ENCODE measurements at regions not wholly inside any gene's neighbourhood (a gene's known extent, or its start where the extent isn't known, plus 50 kb on each side); places are given as distances from the start of the nearest gene placed in this dataset.
"Not testable (repeated sequence)": the region's sequence is repeated elsewhere in the genome, so short reads cannot be mapped to it uniquely, and the experiment has no call there.

GRCh38 chr3:191137708-191138107 is 61.3 kb upstream of the OSTN start:
- no peak for TF ChIP-seq CTCF (IDR thresholded peaks at IDR 0.05)
- no peak for TF ChIP-seq POLR2A (IDR thresholded peaks at IDR 0.05)
- Histone ChIP-seq H3K36me3 (ENCODE audit: low read depth, missing control alignments) (no peaks in the 10 kb centered on the region), H3K9me3 (no peaks in the 10 kb centered on the region), H3K27me3 (no peaks in the 10 kb centered on the region), H3K4me1 (no peaks in the 10 kb centered on the region), H3K27ac (no peak overlapping the region), H3K4me3 (no peak overlapping the region)
- WGBS, 2 donors, result 73 to 75% methylated on average over 1 of the region's 1 CpG
- no peak for DNase-seq
- intact Hi-C loops (cut with DNase I; ENCODE audit: low total_unique reads), result no loop called here

- Histone ChIP-seq H3K27me3 (no peaks in the 10 kb centered on the region), H3K36me3 (ENCODE audit: low read depth, missing control alignments) (no peaks in the 10 kb centered on the region), H3K27ac (no peak overlapping the region), H3K9me3 (no peaks in the 10 kb centered on the region), H3K4me1 (no peaks in the 10 kb centered on the region), H3K4me3 (peak overlapping the region in 1 of 2 donors; percentile 18)
- intact Hi-C loops (cut with DNase I; ENCODE audit: low total_unique reads), result no loop called here
- no peak for TF ChIP-seq POLR2A (IDR thresholded peaks at IDR 0.05)
- TF ChIP-seq CTCF (IDR thresholded peaks at IDR 0.05), result peak in 2 of 3 experiments; percentile 27 to 37
- DNase-seq, result no peak
- 50 to 68% methylated on average over 6 of the region's 6 CpGs for whole genome bisulfite sequencing, 2 donors
Measured at GRCh38 chr3:191136347-191136746, 62.7 kb upstream of the OSTN start.

- DNase-seq, result no peak
- TF ChIP-seq POLR2A (IDR thresholded peaks at IDR 0.05), result no peak
- no peak for TF ChIP-seq CTCF (IDR thresholded peaks at IDR 0.05)
- H3K9me3 ChIP-seq, result no peaks in the 10 kb centered on the region
- no peaks in the 10 kb centered on the region for H3K4me1 ChIP-seq
- 69 to 83% methylated on average over 2 of the region's 2 CpGs for WGBS, 2 donors
- H3K4me3 ChIP-seq, result no peak overlapping the region
- no peaks in the 10 kb centered on the region for H3K27me3 ChIP-seq
- no peaks in the 10 kb centered on the region for H3K36me3 ChIP-seq (ENCODE audit: low read depth, missing control alignments)
- no peak overlapping the region for H3K27ac ChIP-seq
- intact Hi-C loops (cut with DNase I; ENCODE audit: low total_unique reads), result no loop called here
Measured at GRCh38 chr3:191135175-191135574, 63.9 kb upstream of the OSTN start.

- no peak for TF ChIP-seq POLR2A (IDR thresholded peaks at IDR 0.05)
- TF ChIP-seq CTCF (IDR thresholded peaks at IDR 0.05), result no peak
- DNase-seq, result no peak
- H3K9me3 ChIP-seq, result no peaks in the 10 kb centered on the region
- no peaks in the 10 kb centered on the region for H3K4me1 ChIP-seq
- intact Hi-C loops (cut with DNase I; ENCODE audit: low total_unique reads), result no loop called here
- no peak overlapping the region for H3K4me3 ChIP-seq
- 85 to 87% methylated on average over 5 of the region's 5 CpGs for WGBS, 2 donors
- no peak overlapping the region for H3K27ac ChIP-seq
- H3K36me3 ChIP-seq (ENCODE audit: low read depth, missing control alignments), result no peaks in the 10 kb centered on the region
- H3K27me3 ChIP-seq, result no peaks in the 10 kb centered on the region
Measured at GRCh38 chr3:191133359-191133758, 65.7 kb upstream of the OSTN start.

- TF ChIP-seq CTCF (IDR thresholded peaks at IDR 0.05) (no peak), POLR2A (IDR thresholded peaks at IDR 0.05) (no peak)
- intact Hi-C loops (cut with DNase I; ENCODE audit: low total_unique reads), result no loop called here
- DNase-seq, result no peak
Measured at GRCh38 chr3:191131305-191131704, 67.7 kb upstream of the OSTN start.

GRCh38 chr3:191124891-191125290 is 74.2 kb upstream of the OSTN start:
- H3K27me3 ChIP-seq; H3K36me3 ChIP-seq (ENCODE audit: low read depth, missing control alignments); H3K27ac ChIP-seq; H3K9me3 ChIP-seq; H3K4me1 ChIP-seq; DNase-seq; intact Hi-C loops (cut with DNase I; ENCODE audit: low total_unique reads): not testable (repeated sequence)
- H3K4me3 ChIP-seq, result peak overlapping the region in 1 of 2 donors; percentile 20
- 75 to 84% methylated on average over 8 to 28 of the region's 30 CpGs for WGBS, 2 donors

More at GRCh38 chr3:191131305-191131704, 67.7 kb upstream of the OSTN start:
- Histone ChIP-seq H3K4me1 (no peaks in the 10 kb centered on the region), H3K27ac (no peak overlapping the region), H3K27me3 (no peaks in the 10 kb centered on the region), H3K4me3 (no peak overlapping the region), H3K36me3 (ENCODE audit: low read depth, missing control alignments) (no peaks in the 10 kb centered on the region), H3K9me3 (no peaks in the 10 kb centered on the region)
- WGBS, 2 donors, result 89 to 90% methylated on average over 4 of the region's 4 CpGs
